ENCODE measurements at regions not wholly inside any gene's neighbourhood (a gene's known extent, or its start where the extent isn't known, plus 50 kb on each side); places are given as distances from the start of the nearest gene placed in this dataset.

GRCh38 chr4:18686338-18687037 is 664.9 kb upstream of the LCORL start:
- no peak for DNase-seq

GRCh38 chr4:18684932-18685331 is 663.4 kb upstream of the LCORL start:
- no peak for DNase-seq

- no peak for DNase-seq
These were observed 655.0 kb upstream of the LCORL start for GRCh38 chr4:18676526-18676915.

- DNase-seq = no peak
These were observed 654.3 kb upstream of the LCORL start for GRCh38 chr4:18675586-18676525.

- DNase-seq = no peak
These were observed 648.5 kb upstream of the LCORL start for GRCh38 chr4:18670034-18670433.

GRCh38 chr4:18669390-18669789 is 647.8 kb upstream of the LCORL start:
- DNase-seq = no peak

- no peak for DNase-seq
These were observed 644.8 kb upstream of the LCORL start for GRCh38 chr4:18666322-18666721.

- DNase-seq = no peak
These were observed 642.6 kb upstream of the LCORL start for GRCh38 chr4:18664171-18664570.

- DNase-seq = no peak
These were observed 623.8 kb upstream of the LCORL start for GRCh38 chr4:18645351-18645750.

- no peak for DNase-seq
These were observed 619.8 kb upstream of the LCORL start for GRCh38 chr4:18641334-18641733.

GRCh38 chr4:18638031-18638430 is 616.5 kb upstream of the LCORL start:
- no peak for DNase-seq

GRCh38 chr4:18636001-18636585 is 614.5 kb upstream of the LCORL start:
- no peak for DNase-seq

GRCh38 chr4:18635531-18635930 is 614.0 kb upstream of the LCORL start:
- DNase-seq = no peak

- DNase-seq = no peak
These were observed 610.0 kb upstream of the LCORL start for GRCh38 chr4:18631586-18631985.

GRCh38 chr4:18630218-18631110 is 608.9 kb upstream of the LCORL start:
- no peak for DNase-seq

- no peak for DNase-seq
These were observed 606.0 kb upstream of the LCORL start for GRCh38 chr4:18627447-18628005.

GRCh38 chr4:18626996-18627395 is 605.4 kb upstream of the LCORL start:
- DNase-seq = no peak

GRCh38 chr4:18626366-18626765 is 604.8 kb upstream of the LCORL start:
- no peak for DNase-seq

GRCh38 chr4:18621186-18621585 is 599.6 kb upstream of the LCORL start:
- DNase-seq = no peak

- DNase-seq = no peak
These were observed 595.2 kb upstream of the LCORL start for GRCh38 chr4:18616720-18617119.

- DNase-seq = no peak
These were observed 589.5 kb upstream of the LCORL start for GRCh38 chr4:18611026-18611425.

- no peak for DNase-seq
These were observed 587.5 kb upstream of the LCORL start for GRCh38 chr4:18608908-18609533.

Measured in activated gamma-delta T cell treated with Interleukin-2 at 50 U/mL for 16 hours (primary cell).